Left ventricle myocardium inferior (tissue), 1 donor: ENCODE measurements at regions not wholly inside any gene's neighbourhood (a gene's known extent, or its start where the extent isn't known, plus 50 kb on each side); places are given as distances from the start of the nearest gene placed in this dataset.

Experiments
- DNase-seq: peaks from one replicate; pipeline ENCODE4 v3.0.0-alpha.2; 2020
- H3K27ac ChIP-seq: fragments of 200-600 bp; replicated peaks from 2 replicates; pipeline ENCODE4 v1.8.0; 2021
- H3K27me3 ChIP-seq: fragments of 200-600 bp; 2 replicates; pipeline ENCODE4 v1.8.0; 2021; ENCODE audit warnings: low read depth
- H3K36me3 ChIP-seq: fragments of 200-600 bp; 2 replicates; pipeline ENCODE4 v1.8.0; 2021
- H3K4me1 ChIP-seq: fragments of 200-600 bp; 2 replicates; pipeline ENCODE4 v1.8.0; 2021
- H3K4me3 ChIP-seq: fragments of 200-600 bp; 2 replicates; pipeline ENCODE4 v1.8.0; 2021; ENCODE audit warnings: mild to moderate bottlenecking, moderate library complexity
- H3K9me3 ChIP-seq: fragments of 200-600 bp; replicated peaks from 2 replicates; pipeline ENCODE4 v1.8.0; 2021
- intact Hi-C: fragments of 100-400 bp; cut with micrococcal nuclease; formaldehyde crosslinking; loops from one replicate; pipeline ENCODE4 v1.11.0; 2022
- TF ChIP-seq, protein P1 (sequence below): fragments of 200-600 bp; IDR thresholded peaks from 2 replicates; pipeline ENCODE4 v1.8.0; 2021; ENCODE audit warnings: antibody characterized with exemption, mild to moderate bottlenecking, borderline replicate concordance
- donor health status: DM: no; HTN: yes; CAD: no; lungs with severe emphysema.

DNA sequence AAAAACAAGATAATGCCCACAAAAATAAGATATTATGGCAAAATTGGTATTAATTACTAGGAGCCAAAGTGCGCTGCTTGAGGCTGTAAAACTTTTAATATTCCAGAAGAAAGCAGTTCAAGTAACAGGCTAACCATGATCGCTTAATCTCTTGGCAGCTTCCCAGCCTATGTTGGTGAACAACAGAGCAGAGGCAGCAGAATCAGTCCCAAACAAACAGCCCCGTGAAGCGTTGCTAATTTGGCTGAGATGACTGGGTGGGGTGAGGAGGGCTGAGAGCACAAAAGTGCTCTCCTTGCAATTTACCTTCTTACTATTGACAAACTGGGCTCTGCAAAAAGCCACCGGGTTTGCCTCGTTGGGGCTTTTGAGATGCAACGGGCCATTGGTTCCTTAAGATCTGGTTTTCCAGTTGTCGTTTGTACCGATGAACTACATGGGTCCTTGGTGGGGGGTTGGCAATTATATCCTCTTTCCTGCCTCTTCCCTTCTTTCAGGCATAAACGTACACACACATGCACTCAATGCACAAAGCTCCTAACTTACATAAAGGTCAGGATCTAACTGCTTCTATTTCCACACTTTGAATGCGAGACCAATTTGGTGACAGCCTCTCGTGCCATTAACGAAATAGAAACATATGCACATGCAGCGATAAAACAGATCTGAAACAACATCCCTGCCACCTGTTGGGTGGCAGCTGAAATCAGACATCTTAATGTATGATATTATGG is 407.6 kb upstream of the CADM1 start:
- DNase-seq: no peak
- H3K27ac ChIP-seq: no peak overlapping the region
- H3K4me3 ChIP-seq: no peak overlapping the region
- peaks cover 16% of the 10 kb centered on the region for H3K27me3 ChIP-seq
- H3K4me1 ChIP-seq: no peaks in the 10 kb centered on the region
- H3K9me3 ChIP-seq: no peaks in the 10 kb centered on the region
- intact Hi-C loops: no loop called here
- TF ChIP-seq, protein P1, sequence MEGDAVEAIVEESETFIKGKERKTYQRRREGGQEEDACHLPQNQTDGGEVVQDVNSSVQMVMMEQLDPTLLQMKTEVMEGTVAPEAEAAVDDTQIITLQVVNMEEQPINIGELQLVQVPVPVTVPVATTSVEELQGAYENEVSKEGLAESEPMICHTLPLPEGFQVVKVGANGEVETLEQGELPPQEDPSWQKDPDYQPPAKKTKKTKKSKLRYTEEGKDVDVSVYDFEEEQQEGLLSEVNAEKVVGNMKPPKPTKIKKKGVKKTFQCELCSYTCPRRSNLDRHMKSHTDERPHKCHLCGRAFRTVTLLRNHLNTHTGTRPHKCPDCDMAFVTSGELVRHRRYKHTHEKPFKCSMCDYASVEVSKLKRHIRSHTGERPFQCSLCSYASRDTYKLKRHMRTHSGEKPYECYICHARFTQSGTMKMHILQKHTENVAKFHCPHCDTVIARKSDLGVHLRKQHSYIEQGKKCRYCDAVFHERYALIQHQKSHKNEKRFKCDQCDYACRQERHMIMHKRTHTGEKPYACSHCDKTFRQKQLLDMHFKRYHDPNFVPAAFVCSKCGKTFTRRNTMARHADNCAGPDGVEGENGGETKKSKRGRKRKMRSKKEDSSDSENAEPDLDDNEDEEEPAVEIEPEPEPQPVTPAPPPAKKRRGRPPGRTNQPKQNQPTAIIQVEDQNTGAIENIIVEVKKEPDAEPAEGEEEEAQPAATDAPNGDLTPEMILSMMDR: no peak
- H3K36me3 ChIP-seq: no peaks in the 10 kb centered on the region

DNA sequence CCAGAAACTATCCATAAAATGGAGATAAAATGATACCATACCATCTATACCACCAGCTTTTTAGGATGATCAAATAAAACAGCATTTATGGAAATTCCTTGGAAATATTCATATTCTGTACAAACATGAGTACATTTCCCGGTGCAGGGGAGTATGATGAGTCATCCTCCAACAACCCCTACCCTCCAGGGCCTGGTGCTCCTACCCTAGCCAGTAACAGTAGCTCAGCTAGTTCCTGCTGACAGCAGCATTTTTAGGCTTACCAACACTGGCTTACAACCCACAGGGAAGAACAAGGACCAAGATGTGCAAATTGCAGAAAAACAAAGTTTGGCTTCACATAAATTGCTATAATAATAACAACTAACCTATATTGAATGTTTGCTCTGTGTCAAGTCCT is 406.2 kb upstream of the CADM1 start:
- H3K4me1 ChIP-seq: no peaks in the 10 kb centered on the region
- DNase-seq: no peak
- intact Hi-C loops: no loop called here
- peaks cover 29% of the 10 kb centered on the region for H3K27me3 ChIP-seq
- H3K27ac ChIP-seq: no peak overlapping the region
- H3K9me3 ChIP-seq: no peaks in the 10 kb centered on the region
- TF ChIP-seq, protein P1: no peak
- H3K4me3 ChIP-seq: no peak overlapping the region
- H3K36me3 ChIP-seq: no peaks in the 10 kb centered on the region

- H3K27ac ChIP-seq: no peak overlapping the region
- H3K4me1 ChIP-seq: no peaks in the 10 kb centered on the region
- no peak overlapping the region for H3K4me3 ChIP-seq
- peaks cover 34% of the 10 kb centered on the region for H3K27me3 ChIP-seq
- H3K36me3 ChIP-seq: no peaks in the 10 kb centered on the region
- intact Hi-C loops: no loop called here
- DNase-seq: no peak
- no peaks in the 10 kb centered on the region for H3K9me3 ChIP-seq
- TF ChIP-seq, protein P1: no peak
Measured at GRCh38 chr11:115906171-115906570, 402.0 kb upstream of the CADM1 start.

- peaks cover 29% of the 10 kb centered on the region for H3K27me3 ChIP-seq
- no peaks in the 10 kb centered on the region for H3K9me3 ChIP-seq
- no peaks in the 10 kb centered on the region for H3K4me1 ChIP-seq
- H3K36me3 ChIP-seq: no peaks in the 10 kb centered on the region
- TF ChIP-seq, protein P1: no peak
- no peak overlapping the region for H3K4me3 ChIP-seq
- no peak overlapping the region for H3K27ac ChIP-seq
- intact Hi-C loops: no loop called here
- DNase-seq: no peak
Measured at GRCh38 chr11:115905341-115906000, 401.3 kb upstream of the CADM1 start.

GRCh38 chr11:115903179-115903578 is 399.0 kb upstream of the CADM1 start:
- Histone ChIP-seq H3K4me1 (no peaks in the 10 kb centered on the region), H3K27me3 (peaks cover 22% of the 10 kb centered on the region), H3K4me3 (no peak overlapping the region), H3K9me3 (no peaks in the 10 kb centered on the region), H3K27ac (no peak overlapping the region), H3K36me3 (no peaks in the 10 kb centered on the region)
- TF ChIP-seq, protein P1: no peak
- intact Hi-C loops: no loop called here
- no peak for DNase-seq
